HG03457 (cell line): ENCODE measurements at regions not wholly inside any gene's neighbourhood (a gene's known extent, or its start where the extent isn't known, plus 50 kb on each side); places are given as distances from the start of the nearest gene placed in this dataset.

ENCODE experiments used
- ATAC-seq: cut with Tn5 transposase; IDR thresholded peaks from one replicate; pipeline ENCODE4 v1.9.1; 2021; ENCODE audit warnings: moderate number of reproducible peaks; ENCODE audit not compliant: unreplicated experiment

GRCh38 chr5:58259685-58260152, 200.2 kb downstream of the PLK2 start:
- no peak for ATAC-seq

GRCh38 chr5:58258984-58259684, 200.8 kb downstream of the PLK2 start:
- ATAC-seq, result no peak

GRCh38 chr5:58255970-58256369, 203.9 kb downstream of the PLK2 start:
- no peak for ATAC-seq

- ATAC-seq, result no peak
Observed at GRCh38 chr5:58255386-58255785, 204.5 kb downstream of the PLK2 start.

- ATAC-seq, result no peak
Observed at GRCh38 chr5:58248221-58248620, 211.7 kb downstream of the PLK2 start.

GRCh38 chr5:58246461-58246944, 213.4 kb downstream of the PLK2 start:
- ATAC-seq, result no peak

GRCh38 chr5:58245476-58245840, 214.4 kb downstream of the PLK2 start:
- no peak for ATAC-seq

GRCh38 chr5:58244819-58245475, 214.9 kb downstream of the PLK2 start:
- no peak for ATAC-seq

- ATAC-seq, result no peak
Observed at GRCh38 chr5:58241389-58241788, 218.5 kb downstream of the PLK2 start.

- ATAC-seq, result no peak
Observed at GRCh38 chr5:58240322-58240721, 219.6 kb downstream of the PLK2 start.

GRCh38 chr5:58239731-58240130, 220.2 kb downstream of the PLK2 start:
- no peak for ATAC-seq

GRCh38 chr5:58239045-58239444, 220.8 kb downstream of the PLK2 start:
- no peak for ATAC-seq

GRCh38 chr5:58236498-58236897, 223.4 kb downstream of the PLK2 start:
- no peak for ATAC-seq

- no peak for ATAC-seq
Observed at GRCh38 chr5:58235299-58235698, 224.6 kb downstream of the PLK2 start.

- no peak for ATAC-seq
Observed at GRCh38 chr5:58232130-58232529, 227.8 kb downstream of the PLK2 start.

GRCh38 chr5:58231041-58231440, 228.8 kb downstream of the PLK2 start:
- ATAC-seq, result no peak

- ATAC-seq, result no peak
Observed at GRCh38 chr5:58228896-58229295, 231.0 kb downstream of the PLK2 start.

GRCh38 chr5:58227858-58228257, 232.0 kb downstream of the PLK2 start:
- ATAC-seq, result no peak

- ATAC-seq, result no peak
Observed at GRCh38 chr5:58224661-58225060, 235.2 kb downstream of the PLK2 start.

GRCh38 chr5:58224221-58224620, 235.7 kb downstream of the PLK2 start:
- ATAC-seq, result no peak

- no peak for ATAC-seq
Observed at GRCh38 chr5:58215364-58215763, 244.5 kb downstream of the PLK2 start.

- ATAC-seq, result no peak
Observed at GRCh38 chr5:58211441-58211840, 248.4 kb downstream of the PLK2 start.
